Heart left ventricle (tissue), 16 donors: ENCODE measurements at regions not wholly inside any gene's neighbourhood (a gene's known extent, or its start where the extent isn't known, plus 50 kb on each side); places are given as distances from the start of the nearest gene placed in this dataset.

ENCODE experiments used
- ATAC-seq, 4 donors: fragments of 200-7000 bp; cut with Tn5 transposase; one replicate each; pipeline ENCODE4 v1.9.1; 2020 to 2022; ENCODE audit warnings: moderate library complexity in 4 of 4, mild to moderate bottlenecking in 3 of 4, moderate number of reproducible peaks in 1 of 4
- DNase-seq, 5 donors: peaks; one replicate each; pipeline ENCODE4 v3.0.0-alpha.2; 2020
- H3K27ac ChIP-seq, 12 donors: fragments of 200-600 bp; sonication (generic) in 4 of 12; one replicate each; pipeline versions ENCODE4 v1.5.0 to v1.8.0; 2016 to 2022; ENCODE audit warnings: mild to moderate bottlenecking in 2 of 12
- H3K27me3 ChIP-seq, 9 donors: fragments of 200-600 bp; sonication (generic) in 2 of 9; one replicate each; pipeline versions ENCODE4 v1.5.1 to v1.8.0; 2016 to 2022; ENCODE audit warnings: mild to moderate bottlenecking in 3 of 9
- H3K36me3 ChIP-seq, 9 donors: fragments of 200-600 bp; sonication (generic) in 2 of 9; one replicate each; pipeline versions ENCODE4 v1.5.0 to v1.8.0; 2018 to 2022; ENCODE audit warnings: mild to moderate bottlenecking in 2 of 9
- H3K4me1 ChIP-seq, 12 donors: fragments of 200-600 bp; sonication (generic) in 4 of 12; one replicate each; pipeline versions ENCODE4 v1.5.0 to v1.8.0; 2016 to 2022; ENCODE audit warnings: mild to moderate bottlenecking in 3 of 12
- H3K4me3 ChIP-seq, 12 donors: fragments of 200-600 bp; sonication (generic) in 4 of 12; one replicate each; pipeline versions ENCODE4 v1.5.0 to v1.8.0; 2017 to 2022; ENCODE audit warnings: mild to moderate bottlenecking in 9 of 12, moderate library complexity in 4 of 12
- H3K9me3 ChIP-seq, 12 donors: fragments of 200-600 bp; sonication (generic) in 4 of 12; one replicate each; pipeline versions ENCODE4 v1.5.0 to v1.8.0; 2016 to 2022; ENCODE audit warnings: mild to moderate bottlenecking in 1 of 12
- CTCF ChIP-seq, 12 donors: fragments of 200-600 bp; sonication (generic) in 4 of 12; IDR thresholded peaks; one replicate each; pipeline versions ENCODE4 v1.5.0 to v1.8.0; 2018 to 2022; ENCODE audit warnings: antibody characterized with exemption in 12 of 12, mild to moderate bottlenecking in 5 of 12
- POLR2A ChIP-seq, 2 donors: fragments of 450-650 bp; IDR thresholded peaks; one replicate each; pipeline ENCODE4 v1.6.1; 2017; ENCODE audit warnings: antibody characterized with exemption in 2 of 2, mild to moderate bottlenecking in 2 of 2, moderate library complexity in 2 of 2
- WGBS, 4 donors: extraction: QIAGEN DNeasy Blood & Tissue Kit in 2 of 4; methylation state at CpG; one replicate each; pipeline versions ENCODE4 v1.1.5 to v1.1.7; 2013 to 2018; 5-methylcytosine and 5-hydroxymethylcytosine counted together
- intact Hi-C, 10 donors: fragments of 100-400 bp; cut with DNase I; formaldehyde crosslinking; loops; one replicate each; pipeline versions ENCODE4 v1.11.1 to v1.14.2; 2022
- donor health status: ischemic (EF 13 %, LVEDD 7.1; RV severe dilation, severe dysfunction).
- donor health status: healthy with polysubstance abuse.
- donor health status: DM: no; HTN: yes; CAD: no.
- donor health status: DM: no; HTN: no; CAD: no.
- donor health status: ischemic (EF 25% LVEDD 6.9; RV normal size, moderate dysfunction).
- donor health status: ischemic (EF 25% LVEDD 5.7; RV mildly dilated, moderate dysfunction).
- donor health status: healthy.
- donor health status: DM: yes; HTN: yes; CAD: no.
- donor health status: ischemic (EF 35%, LVEDD 5.7; RV mildly dilated, moderate dysfunction).
- donor health status: nonischemic (EF 11% LVEDD 7.7; RV severe dilation, severe dysfunction).
- donor health status: DM: yes; HTN: yes; CAD: no.
- donor health status: PGD.
- donor health status: ischemic (EF 29% LVEDD 5.4; RV normal size, mild dysfunction).
- donor health status: nonischemic (EF 23%, LVEDD 6.1; RV moderate dilation, normal function).

GRCh38 chr12:45548426-45548825 is 181.1 kb upstream of the ARID2 start:
- DNase-seq = no peak
- Histone ChIP-seq H3K27me3 (no peaks in the 10 kb centered on the region), H3K9me3 (no peaks in the 10 kb centered on the region), H3K27ac (no peak overlapping the region), H3K4me3 (no peak overlapping the region), H3K36me3 (no peaks in the 10 kb centered on the region), H3K4me1 (peaks cover 0 to 6% (median 0%) of the 10 kb centered on the region in 12 donors)
- WGBS, 4 donors = 69 to 81% (median 78%) methylated on average over 4 of the region's 4 CpGs
- ATAC-seq = no peak
- intact Hi-C loops = loop anchor here in 7 of 10 donors (5.0 to 10.0 kb wide), 7 partner anchors 176 to 459 kb away; partner anchors contain the start of gene ARID2 (in 4 of the 7)
- TF ChIP-seq POLR2A (IDR thresholded peaks at IDR 0.05) = no peak
- TF ChIP-seq CTCF (IDR thresholded peaks at IDR 0.05) = no peak

- H3K27me3 ChIP-seq = no peaks in the 10 kb centered on the region
- no peaks in the 10 kb centered on the region for H3K36me3 ChIP-seq
- no peak overlapping the region for H3K27ac ChIP-seq
- WGBS, 4 donors = 56 to 85% (median 79%) methylated on average over 4 of the region's 4 CpGs
- no peak for ATAC-seq
- no peaks in the 10 kb centered on the region for H3K9me3 ChIP-seq
- TF ChIP-seq CTCF (IDR thresholded peaks at IDR 0.05) (no peak), POLR2A (IDR thresholded peaks at IDR 0.05) (no peak)
- no peak overlapping the region for H3K4me3 ChIP-seq
- intact Hi-C loops = loop anchor here in 7 of 10 donors (5.0 to 10.0 kb wide), 7 partner anchors 175 to 458 kb away; partner anchors contain the start of gene ARID2 (in 4 of the 7)
- no peak for DNase-seq
- no peaks in the 10 kb centered on the region for H3K4me1 ChIP-seq
These were observed 180.1 kb upstream of the ARID2 start for GRCh38 chr12:45549337-45549902.

- WGBS, 4 donors = 90 to 92% (median 91%) methylated on average over 3 of the region's 3 CpGs
- H3K4me3 ChIP-seq = no peak overlapping the region
- H3K4me1 ChIP-seq = no peaks in the 10 kb centered on the region
- no peak for ATAC-seq
- H3K27me3 ChIP-seq = no peaks in the 10 kb centered on the region
- H3K36me3 ChIP-seq = no peaks in the 10 kb centered on the region
- no peak overlapping the region for H3K27ac ChIP-seq
- peaks cover 0 to under 1% (median 0%) of the 10 kb centered on the region in 12 donors for H3K9me3 ChIP-seq
- TF ChIP-seq POLR2A (IDR thresholded peaks at IDR 0.05) (no peak), CTCF (IDR thresholded peaks at IDR 0.05) (no peak)
- intact Hi-C loops = no loop called here
- no peak for DNase-seq
These were observed 176.3 kb upstream of the ARID2 start for GRCh38 chr12:45553204-45553603.

- peaks cover 0 to 7% (median 0%) of the 10 kb centered on the region in 12 donors for H3K9me3 ChIP-seq
- no peak overlapping the region for H3K4me3 ChIP-seq
- no peaks in the 10 kb centered on the region for H3K4me1 ChIP-seq
- no peaks in the 10 kb centered on the region for H3K27me3 ChIP-seq
- intact Hi-C loops = no loop called here
- H3K36me3 ChIP-seq = no peaks in the 10 kb centered on the region
- no peak for TF ChIP-seq POLR2A (IDR thresholded peaks at IDR 0.05)
- TF ChIP-seq CTCF (IDR thresholded peaks at IDR 0.05) = no peak
- no peak overlapping the region for H3K27ac ChIP-seq
- DNase-seq = no peak
- no peak for ATAC-seq
These were observed 172.5 kb upstream of the ARID2 start for GRCh38 chr12:45557016-45557415.
